ENCODE measurements at regions not wholly inside any gene's neighbourhood (a gene's known extent, or its start where the extent isn't known, plus 50 kb on each side); places are given as distances from the start of the nearest gene placed in this dataset.

- H3K4me3 ChIP-seq (ENCODE audit: low read depth, low read length) = no peak overlapping the region
- DNase-seq (ENCODE audit: low read depth) = no peak
- TF ChIP-seq CTCF (IDR thresholded peaks at IDR 0.05; ENCODE audit: insufficient read depth, low read depth, low read length) = no peak
Measured at GRCh38 chr12:98408681-98409080, 106.7 kb upstream of the TMPO start.

GRCh38 chr12:98409548-98409947 is 105.8 kb upstream of the TMPO start:
- TF ChIP-seq CTCF (IDR thresholded peaks at IDR 0.05; ENCODE audit: insufficient read depth, low read depth, low read length) = no peak
- no peak overlapping the region for H3K4me3 ChIP-seq (ENCODE audit: low read depth, low read length)
- no peak for DNase-seq (ENCODE audit: low read depth)

GRCh38 chr12:98410356-98410755 is 105.0 kb upstream of the TMPO start:
- no peak for TF ChIP-seq CTCF (IDR thresholded peaks at IDR 0.05; ENCODE audit: insufficient read depth, low read depth, low read length)
- H3K4me3 ChIP-seq (ENCODE audit: low read depth, low read length) = no peak overlapping the region
- no peak for DNase-seq (ENCODE audit: low read depth)

- TF ChIP-seq CTCF (IDR thresholded peaks at IDR 0.05; ENCODE audit: insufficient read depth, low read depth, low read length) = peak; percentile 57
- no peak overlapping the region for H3K4me3 ChIP-seq (ENCODE audit: low read depth, low read length)
- DNase-seq (ENCODE audit: low read depth) = peak; percentile 74
Measured at GRCh38 chr12:98416845-98417244, 98.5 kb upstream of the TMPO start.

- TF ChIP-seq CTCF (IDR thresholded peaks at IDR 0.05; ENCODE audit: insufficient read depth, low read depth, low read length) = no peak
- DNase-seq (ENCODE audit: low read depth) = peak; percentile 20
- H3K4me3 ChIP-seq (ENCODE audit: low read depth, low read length) = no peak overlapping the region
Measured at GRCh38 chr12:98417266-98417665, 98.1 kb upstream of the TMPO start.

- no peak for TF ChIP-seq CTCF (IDR thresholded peaks at IDR 0.05; ENCODE audit: insufficient read depth, low read depth, low read length)
- peak overlapping the region; percentile 24 for H3K4me3 ChIP-seq (ENCODE audit: low read depth, low read length)
- DNase-seq (ENCODE audit: low read depth) = peak; percentile 96
Measured at GRCh38 chr12:98418357-98419075, 96.9 kb upstream of the TMPO start.

Data from fibroblast of villous mesenchyme (primary cell).